ENCODE measurements at regions not wholly inside any gene's neighbourhood (a gene's known extent, or its start where the extent isn't known, plus 50 kb on each side); places are given as distances from the start of the nearest gene placed in this dataset.

GRCh38 chr10:123459371-123460091, 206.6 kb upstream of the GPR26 start:
- no peak overlapping the region for H3K27ac ChIP-seq
- TF ChIP-seq ZFX (IDR thresholded peaks at IDR 0.05; ENCODE audit: borderline replicate concordance) (no peak), CTCF (IDR thresholded peaks at IDR 0.05) (no peak)

- no peak overlapping the region for H3K27ac ChIP-seq
- TF ChIP-seq ZFX (IDR thresholded peaks at IDR 0.05; ENCODE audit: borderline replicate concordance) = no peak
- TF ChIP-seq CTCF (IDR thresholded peaks at IDR 0.05) = no peak
Measured at GRCh38 chr10:123462246-123462645, 203.9 kb upstream of the GPR26 start.

GRCh38 chr10:123462756-123463155, 203.4 kb upstream of the GPR26 start:
- TF ChIP-seq CTCF (IDR thresholded peaks at IDR 0.05) = no peak
- no peak for TF ChIP-seq ZFX (IDR thresholded peaks at IDR 0.05; ENCODE audit: borderline replicate concordance)
- H3K27ac ChIP-seq = no peak overlapping the region

GRCh38 chr10:123463181-123463580, 203.0 kb upstream of the GPR26 start:
- H3K27ac ChIP-seq = no peak overlapping the region
- no peak for TF ChIP-seq ZFX (IDR thresholded peaks at IDR 0.05; ENCODE audit: borderline replicate concordance)
- no peak for TF ChIP-seq CTCF (IDR thresholded peaks at IDR 0.05)

GRCh38 chr10:123463698-123464097, 202.5 kb upstream of the GPR26 start:
- no peak for TF ChIP-seq CTCF (IDR thresholded peaks at IDR 0.05)
- no peak for TF ChIP-seq ZFX (IDR thresholded peaks at IDR 0.05; ENCODE audit: borderline replicate concordance)

GRCh38 chr10:123464430-123465323, 201.5 kb upstream of the GPR26 start:
- no peak for TF ChIP-seq CTCF (IDR thresholded peaks at IDR 0.05)
- no peak for TF ChIP-seq ZFX (IDR thresholded peaks at IDR 0.05; ENCODE audit: borderline replicate concordance)
- no peak overlapping the region for H3K27ac ChIP-seq

More at GRCh38 chr10:123463698-123464097, 202.5 kb upstream of the GPR26 start:
- no peak overlapping the region for H3K27ac ChIP-seq
